ENCODE measurements at regions not wholly inside any gene's neighbourhood (a gene's known extent, or its start where the extent isn't known, plus 50 kb on each side); places are given as distances from the start of the nearest gene placed in this dataset.

DNA sequence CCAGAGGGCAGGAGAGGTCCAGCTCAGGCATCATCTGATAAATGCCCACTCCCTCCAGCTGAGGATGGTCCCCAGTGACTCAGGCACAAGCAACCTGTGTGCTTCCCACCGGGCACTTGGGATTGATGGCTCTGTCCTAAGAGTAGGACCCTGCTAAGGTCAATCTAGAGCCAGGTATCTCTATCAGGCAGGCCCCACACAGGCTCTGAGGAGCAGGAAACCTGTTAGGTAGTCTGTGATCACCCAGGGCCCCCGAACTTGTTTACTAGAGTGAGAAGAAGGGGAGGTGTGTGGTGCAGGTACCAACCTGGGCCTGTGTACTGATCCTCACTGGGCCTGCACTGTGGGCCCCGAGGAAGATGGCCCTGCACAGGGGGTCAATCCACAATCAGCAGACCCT is 119.6 kb upstream of the FSTL4 start:
- no peak for TF ChIP-seq EZH2 (IDR thresholded peaks at IDR 0.05)
- no peak for TF ChIP-seq FOXP2 (optimal IDR thresholded peaks at IDR 0.05; ENCODE audit: control extremely low read depth, extremely low read length, insufficient read depth)
- TF ChIP-seq POLR2AphosphoS5 (IDR thresholded peaks at IDR 0.05; ENCODE audit: borderline replicate concordance, low read depth, low read length), result no peak
- no peak overlapping the region for H3K27ac ChIP-seq
- no peak overlapping the region for H3K4me3 ChIP-seq
- H3K9ac ChIP-seq (ENCODE audit: insufficient read length), result no peak overlapping the region
- no peaks in the 10 kb centered on the region for H3K9me3 ChIP-seq (ENCODE audit: low read depth, low read length)
- no peaks in the 10 kb centered on the region for H3K36me3 ChIP-seq (ENCODE audit: insufficient read depth, low read length)
- DNase-seq (ENCODE audit: low read depth, low spot score), result no peak

DNA sequence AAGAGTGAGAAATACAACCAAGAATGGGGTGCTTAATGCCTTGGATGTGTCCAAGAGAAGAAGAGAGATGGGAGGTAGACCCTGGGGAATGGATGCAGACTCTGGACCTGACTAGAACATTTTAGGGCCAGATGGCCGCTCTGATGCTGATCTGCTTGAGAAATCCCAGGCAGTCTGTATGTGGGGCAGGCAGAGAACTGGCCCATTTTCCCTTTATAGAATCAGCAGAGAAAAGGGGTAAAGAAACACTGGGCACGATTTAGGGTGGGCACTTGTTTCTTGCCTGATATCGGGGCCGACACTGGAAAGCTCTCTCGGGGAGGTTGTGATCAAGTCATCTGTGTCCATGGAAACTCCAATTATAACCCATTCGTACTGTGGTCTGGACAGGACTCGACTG is 118.5 kb upstream of the FSTL4 start:
- no peaks in the 10 kb centered on the region for H3K9me3 ChIP-seq (ENCODE audit: low read depth, low read length)
- no peaks in the 10 kb centered on the region for H3K36me3 ChIP-seq (ENCODE audit: insufficient read depth, low read length)
- H3K4me3 ChIP-seq, result no peak overlapping the region
- H3K27ac ChIP-seq, result no peak overlapping the region
- no peak overlapping the region for H3K9ac ChIP-seq (ENCODE audit: insufficient read length)
- TF ChIP-seq FOXP2 (optimal IDR thresholded peaks at IDR 0.05; ENCODE audit: control extremely low read depth, extremely low read length, insufficient read depth) (no peak), EZH2 (IDR thresholded peaks at IDR 0.05) (no peak), POLR2AphosphoS5 (IDR thresholded peaks at IDR 0.05; ENCODE audit: borderline replicate concordance, low read depth, low read length) (no peak)
- no peak for DNase-seq (ENCODE audit: low read depth, low spot score)

DNA sequence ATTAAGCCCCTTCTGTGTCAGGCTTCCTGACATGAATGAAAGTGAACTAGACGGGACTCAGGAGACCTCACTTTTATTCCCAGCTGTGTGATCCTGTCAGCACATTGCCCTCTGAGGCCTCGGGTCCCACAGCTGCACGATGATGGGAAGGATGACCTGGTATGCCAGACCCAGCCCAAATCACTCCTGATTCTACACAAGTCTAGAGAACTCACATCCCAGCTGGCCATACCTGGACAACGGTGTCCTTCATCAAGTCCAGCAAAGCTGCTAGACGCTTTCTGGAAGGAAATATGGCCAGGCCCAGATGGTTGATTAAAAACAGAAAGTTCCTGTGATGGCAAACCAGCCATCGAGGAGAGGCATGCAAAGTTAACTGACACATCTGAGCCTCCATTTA is 118.0 kb upstream of the FSTL4 start:
- no peak overlapping the region for H3K4me3 ChIP-seq
- no peak for TF ChIP-seq FOXP2 (optimal IDR thresholded peaks at IDR 0.05; ENCODE audit: control extremely low read depth, extremely low read length, insufficient read depth)
- TF ChIP-seq POLR2AphosphoS5 (IDR thresholded peaks at IDR 0.05; ENCODE audit: borderline replicate concordance, low read depth, low read length), result no peak
- TF ChIP-seq EZH2 (IDR thresholded peaks at IDR 0.05), result no peak

DNA sequence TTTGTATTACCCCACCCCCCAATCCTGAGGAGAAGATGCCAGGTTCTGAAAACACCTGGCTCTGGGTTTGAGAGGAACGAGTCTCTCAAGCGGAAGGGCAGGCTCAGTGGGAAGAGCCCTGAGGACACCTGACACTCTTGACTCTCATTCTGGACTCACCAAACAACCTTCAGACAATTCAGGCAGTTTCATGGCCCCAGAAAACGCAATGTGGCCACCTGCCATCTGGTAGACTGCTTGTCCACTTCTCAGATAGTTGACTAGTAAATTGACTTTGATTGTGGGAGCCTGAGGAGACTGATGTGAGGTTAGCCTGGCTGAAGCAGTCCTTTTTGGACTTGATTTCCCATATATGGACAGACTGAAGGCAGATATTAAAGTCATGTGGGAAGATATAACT is 117.5 kb upstream of the FSTL4 start:
- no peak overlapping the region for H3K27ac ChIP-seq
- no peak for TF ChIP-seq FOXP2 (optimal IDR thresholded peaks at IDR 0.05; ENCODE audit: control extremely low read depth, extremely low read length, insufficient read depth)
- no peak for TF ChIP-seq EZH2 (IDR thresholded peaks at IDR 0.05)
- no peak for TF ChIP-seq POLR2AphosphoS5 (IDR thresholded peaks at IDR 0.05; ENCODE audit: borderline replicate concordance, low read depth, low read length)
- no peaks in the 10 kb centered on the region for H3K9me3 ChIP-seq (ENCODE audit: low read depth, low read length)
- H3K36me3 ChIP-seq (ENCODE audit: insufficient read depth, low read length), result no peaks in the 10 kb centered on the region
- no peak for DNase-seq (ENCODE audit: low read depth, low spot score)
- H3K9ac ChIP-seq (ENCODE audit: insufficient read length), result no peak overlapping the region
- H3K4me3 ChIP-seq, result no peak overlapping the region

More for the DNA sequence above, 118.0 kb upstream of the FSTL4 start:
- Histone ChIP-seq H3K9ac (ENCODE audit: insufficient read length) (no peak overlapping the region), H3K27ac (no peak overlapping the region), H3K36me3 (ENCODE audit: insufficient read depth, low read length) (no peaks in the 10 kb centered on the region), H3K9me3 (ENCODE audit: low read depth, low read length) (no peaks in the 10 kb centered on the region)
- DNase-seq (ENCODE audit: low read depth, low spot score), result no peak

DNA sequence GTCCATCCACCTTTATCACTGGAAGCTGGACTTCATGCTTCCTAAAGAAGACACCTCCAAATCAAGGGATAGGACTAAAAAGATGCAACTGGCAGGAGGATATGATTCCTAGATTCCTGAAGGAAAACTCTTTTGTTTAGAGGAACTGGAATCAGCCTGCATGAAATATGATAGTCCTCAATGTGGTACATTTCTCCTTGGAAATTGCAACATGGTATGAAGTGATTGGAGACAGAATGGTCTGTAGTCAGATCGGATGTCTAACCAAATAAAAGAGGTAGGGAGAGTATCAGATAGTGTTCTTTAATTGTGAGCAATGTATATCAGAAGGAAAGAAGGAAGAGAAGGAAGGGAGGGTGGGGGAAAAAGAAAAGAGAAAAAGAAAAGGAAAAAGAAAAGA is 116.1 kb upstream of the FSTL4 start:
- TF ChIP-seq EZH2 (IDR thresholded peaks at IDR 0.05) (no peak), FOXP2 (optimal IDR thresholded peaks at IDR 0.05; ENCODE audit: control extremely low read depth, extremely low read length, insufficient read depth) (no peak), POLR2AphosphoS5 (IDR thresholded peaks at IDR 0.05; ENCODE audit: borderline replicate concordance, low read depth, low read length) (no peak)
- Histone ChIP-seq H3K9me3 (ENCODE audit: low read depth, low read length) (no peaks in the 10 kb centered on the region), H3K27ac (no peak overlapping the region), H3K36me3 (ENCODE audit: insufficient read depth, low read length) (no peaks in the 10 kb centered on the region), H3K9ac (ENCODE audit: insufficient read length) (no peak overlapping the region), H3K4me3 (no peak overlapping the region)
- DNase-seq (ENCODE audit: low read depth, low spot score), result no peak

DNA sequence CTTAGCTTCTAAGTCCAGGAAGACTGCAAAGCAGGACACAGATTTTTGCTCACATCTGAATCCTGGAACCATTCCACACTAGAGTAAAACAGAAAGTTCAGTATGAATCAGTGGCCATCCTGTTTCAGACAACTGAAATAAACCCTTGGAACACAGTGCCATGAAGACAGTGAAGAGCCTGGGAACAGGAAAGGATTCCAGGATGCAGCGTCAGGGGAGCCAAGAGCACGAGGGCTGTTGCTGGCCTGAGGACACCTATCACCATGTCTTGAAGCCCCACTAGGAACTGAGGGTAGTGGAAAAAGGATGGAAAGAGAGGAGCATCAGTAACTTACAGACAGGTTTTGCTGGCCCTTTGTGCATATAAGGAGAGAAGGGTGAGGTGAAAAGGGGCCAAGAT is 115.3 kb upstream of the FSTL4 start:
- TF ChIP-seq POLR2AphosphoS5 (IDR thresholded peaks at IDR 0.05; ENCODE audit: borderline replicate concordance, low read depth, low read length) (no peak), EZH2 (IDR thresholded peaks at IDR 0.05) (no peak), FOXP2 (optimal IDR thresholded peaks at IDR 0.05; ENCODE audit: control extremely low read depth, extremely low read length, insufficient read depth) (no peak)
- no peaks in the 10 kb centered on the region for H3K9me3 ChIP-seq (ENCODE audit: low read depth, low read length)
- no peak overlapping the region for H3K4me3 ChIP-seq
- no peak for DNase-seq (ENCODE audit: low read depth, low spot score)
- H3K9ac ChIP-seq (ENCODE audit: insufficient read length), result no peak overlapping the region
- H3K36me3 ChIP-seq (ENCODE audit: insufficient read depth, low read length), result no peaks in the 10 kb centered on the region
- H3K27ac ChIP-seq, result no peak overlapping the region

DNA sequence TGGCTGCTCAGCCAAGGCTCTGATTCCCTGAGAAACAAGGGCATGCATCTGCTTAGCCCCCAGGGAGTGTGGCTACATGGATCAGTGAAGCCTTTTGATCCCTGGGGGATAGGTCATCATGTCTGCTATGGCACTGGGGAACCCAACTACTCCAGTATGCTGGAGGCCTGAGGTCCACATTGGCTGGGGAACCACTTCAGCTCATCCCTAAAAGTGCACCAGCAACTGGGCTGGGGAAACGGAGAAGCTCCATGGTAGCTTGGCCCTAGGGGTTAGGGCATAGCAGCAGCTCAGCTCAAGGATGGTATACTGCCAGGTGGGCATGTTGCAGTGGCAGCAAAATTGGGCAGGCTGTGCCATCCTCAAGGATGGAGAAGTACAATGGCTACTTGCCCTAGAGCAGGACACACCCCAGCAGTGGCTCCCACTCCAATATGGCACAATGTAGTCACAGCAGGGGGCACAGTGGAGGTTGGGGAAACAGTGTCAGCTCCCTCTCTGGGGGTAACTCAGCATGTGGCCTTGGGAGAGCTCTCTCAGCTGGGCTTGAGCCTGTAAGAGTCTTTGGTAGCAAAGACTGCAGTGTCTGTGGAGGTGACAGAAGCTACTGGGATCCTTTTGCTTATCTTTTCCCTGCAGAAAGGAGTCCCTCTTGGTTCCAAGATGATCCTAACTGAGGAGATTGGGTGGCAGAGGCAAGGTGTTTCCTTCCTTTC is 111.5 kb upstream of the FSTL4 start:
- H3K36me3 ChIP-seq (ENCODE audit: insufficient read depth, low read length), result no peaks in the 10 kb centered on the region
- H3K4me3 ChIP-seq, result no peak overlapping the region
- H3K9ac ChIP-seq (ENCODE audit: insufficient read length), result no peak overlapping the region
- no peak for DNase-seq (ENCODE audit: low read depth, low spot score)
- H3K27ac ChIP-seq, result no peak overlapping the region
- H3K9me3 ChIP-seq (ENCODE audit: low read depth, low read length), result no peaks in the 10 kb centered on the region
- TF ChIP-seq FOXP2 (optimal IDR thresholded peaks at IDR 0.05; ENCODE audit: control extremely low read depth, extremely low read length, insufficient read depth) (no peak), POLR2AphosphoS5 (IDR thresholded peaks at IDR 0.05; ENCODE audit: borderline replicate concordance, low read depth, low read length) (no peak), EZH2 (IDR thresholded peaks at IDR 0.05) (no peak)

DNA sequence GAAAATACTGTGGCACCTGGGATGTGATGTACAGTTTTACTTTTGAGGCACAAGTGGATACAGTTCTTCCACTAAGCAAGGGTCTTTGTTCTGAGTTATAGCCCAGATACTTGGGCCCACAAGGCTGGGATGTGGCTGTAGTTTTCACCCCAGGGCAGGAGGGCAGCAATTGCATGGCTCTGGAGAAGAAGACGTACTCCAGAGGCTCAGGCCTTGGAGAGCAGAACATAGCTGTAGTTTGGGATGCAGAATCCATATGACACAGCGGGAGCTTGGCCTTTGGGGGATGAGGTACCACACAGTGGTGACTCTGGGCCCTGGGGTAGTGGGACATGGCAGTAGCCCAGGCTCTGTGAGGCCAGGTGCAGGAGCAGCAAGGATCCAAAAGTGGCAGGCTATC is 110.8 kb upstream of the FSTL4 start:
- DNase-seq (ENCODE audit: low read depth, low spot score), result no peak
- TF ChIP-seq FOXP2 (optimal IDR thresholded peaks at IDR 0.05; ENCODE audit: control extremely low read depth, extremely low read length, insufficient read depth), result no peak
- TF ChIP-seq POLR2AphosphoS5 (IDR thresholded peaks at IDR 0.05; ENCODE audit: borderline replicate concordance, low read depth, low read length), result no peak
- TF ChIP-seq EZH2 (IDR thresholded peaks at IDR 0.05), result no peak
- no peak overlapping the region for H3K27ac ChIP-seq
- no peak overlapping the region for H3K4me3 ChIP-seq
- no peak overlapping the region for H3K9ac ChIP-seq (ENCODE audit: insufficient read length)
- no peaks in the 10 kb centered on the region for H3K36me3 ChIP-seq (ENCODE audit: insufficient read depth, low read length)
- no peaks in the 10 kb centered on the region for H3K9me3 ChIP-seq (ENCODE audit: low read depth, low read length)

DNA sequence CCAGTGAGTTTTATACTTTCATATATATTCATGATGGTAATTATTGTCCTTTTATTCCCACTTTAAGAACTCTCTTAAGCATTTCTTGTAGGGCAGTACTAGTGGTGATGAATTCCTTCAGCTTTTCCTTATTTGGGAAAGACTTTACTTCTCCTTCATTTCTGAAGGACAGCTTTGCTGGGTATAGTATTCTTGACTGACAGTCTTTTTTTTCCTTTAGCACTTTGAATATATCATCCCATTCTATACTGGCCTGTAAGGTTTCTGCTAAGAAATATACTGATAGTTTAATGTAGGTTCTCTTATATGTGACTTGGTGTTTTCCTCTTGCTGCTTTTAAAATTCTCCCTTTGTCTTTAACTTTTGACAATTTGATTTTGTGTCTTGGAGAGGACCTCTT is 109.0 kb upstream of the FSTL4 start:
- Histone ChIP-seq H3K36me3 (ENCODE audit: insufficient read depth, low read length) (no peaks in the 10 kb centered on the region), H3K9me3 (ENCODE audit: low read depth, low read length) (no peaks in the 10 kb centered on the region), H3K9ac (ENCODE audit: insufficient read length) (no peak overlapping the region), H3K27ac (no peak overlapping the region), H3K4me3 (no peak overlapping the region)
- no peak for DNase-seq (ENCODE audit: low read depth, low spot score)
- TF ChIP-seq FOXP2 (optimal IDR thresholded peaks at IDR 0.05; ENCODE audit: control extremely low read depth, extremely low read length, insufficient read depth), result no peak
- no peak for TF ChIP-seq EZH2 (IDR thresholded peaks at IDR 0.05)
- TF ChIP-seq POLR2AphosphoS5 (IDR thresholded peaks at IDR 0.05; ENCODE audit: borderline replicate concordance, low read depth, low read length), result no peak
